Hepatocyte (in vitro differentiated cells): ENCODE measurements at regions not wholly inside any gene's neighbourhood (a gene's known extent, or its start where the extent isn't known, plus 50 kb on each side); places are given as distances from the start of the nearest gene placed in this dataset.

Experiments
- DNase-seq: peaks from one replicate; pipeline ENCODE4 v3.0.0-alpha.2; 2016; ENCODE audit warnings: low spot score
- H2AFZ ChIP-seq: fragments of 200-600 bp; sonication (generic); 2 replicates; pipeline ENCODE4 v1.6.0; 2016; ENCODE audit warnings: antibody characterized with exemption, mild to moderate bottlenecking
- H3K27ac ChIP-seq: fragments of 200-600 bp; sonication (generic); 2 replicates; pipeline ENCODE4 v1.5.1; 2016; ENCODE audit warnings: mild to moderate bottlenecking
- H3K27me3 ChIP-seq: fragments of 200-600 bp; sonication (generic); 2 replicates; pipeline ENCODE4 v1.6.1; 2016
- H3K36me3 ChIP-seq: fragments of 200-600 bp; sonication (generic); replicated peaks from 2 replicates; pipeline ENCODE4 v1.5.1; 2016; ENCODE audit warnings: low read depth; ENCODE audit not compliant: insufficient read depth
- H3K4me1 ChIP-seq: fragments of 200-600 bp; sonication (generic); 2 replicates; pipeline ENCODE4 v1.5.1; 2016; ENCODE audit warnings: mild to moderate bottlenecking, moderate library complexity; ENCODE audit not compliant: insufficient read depth
- H3K4me2 ChIP-seq: fragments of 200-600 bp; sonication (generic); 2 replicates; pipeline ENCODE4 v1.6.0; 2016
- H3K4me3 ChIP-seq: fragments of 200-600 bp; sonication (generic); 2 replicates; pipeline ENCODE4 v1.5.1; 2016; ENCODE audit warnings: mild to moderate bottlenecking
- H3K79me2 ChIP-seq: fragments of 200-600 bp; sonication (generic); 2 replicates; pipeline ENCODE4 v1.6.0; 2017; ENCODE audit warnings: mild to moderate bottlenecking
- H3K9me2 ChIP-seq: fragments of 200-600 bp; sonication (generic); replicated peaks from 2 replicates; pipeline ENCODE4 v1.6.0; 2017; ENCODE audit warnings: mild to moderate bottlenecking; ENCODE audit not compliant: insufficient read depth
- H3K9me3 ChIP-seq: fragments of 200-600 bp; sonication (generic); 2 replicates; pipeline ENCODE4 v1.5.1; 2016; ENCODE audit warnings: low read depth, mild to moderate bottlenecking
- H4K20me1 ChIP-seq: fragments of 200-600 bp; sonication (generic); 2 replicates; pipeline ENCODE4 v1.6.0; 2016; ENCODE audit warnings: mild to moderate bottlenecking; ENCODE audit not compliant: insufficient read depth, poor library complexity, severe bottlenecking
- EZH2 ChIP-seq: fragments of 200-600 bp; sonication (generic); IDR thresholded peaks from 2 replicates; pipeline ENCODE4 v1.6.1; 2016; ENCODE audit warnings: antibody characterized with exemption, mild to moderate bottlenecking, borderline replicate concordance
- EZH2phosphoT487 ChIP-seq: fragments of 200-600 bp; sonication (generic); IDR thresholded peaks from one replicate; pipeline ENCODE4 v1.6.1; 2018; ENCODE audit warnings: antibody characterized with exemption, mild to moderate bottlenecking, low read depth, moderate library complexity; ENCODE audit not compliant: unreplicated experiment, severe bottlenecking
- WGBS: methylation state at CpG from one replicate; pipeline ENCODE4 v1.1.6; 2016; ENCODE audit warnings: low lambda C conversion rate; ENCODE audit errors: missing lambda C conversion rate; 5-methylcytosine and 5-hydroxymethylcytosine counted together
- TF ChIP-seq, protein P1 (sequence below): fragments of 200-600 bp; sonication (generic); IDR thresholded peaks from 2 replicates; pipeline ENCODE4 v1.5.1; 2016; ENCODE audit warnings: antibody characterized with exemption, mild to moderate bottlenecking; ENCODE audit not compliant: poor library complexity

DNA sequence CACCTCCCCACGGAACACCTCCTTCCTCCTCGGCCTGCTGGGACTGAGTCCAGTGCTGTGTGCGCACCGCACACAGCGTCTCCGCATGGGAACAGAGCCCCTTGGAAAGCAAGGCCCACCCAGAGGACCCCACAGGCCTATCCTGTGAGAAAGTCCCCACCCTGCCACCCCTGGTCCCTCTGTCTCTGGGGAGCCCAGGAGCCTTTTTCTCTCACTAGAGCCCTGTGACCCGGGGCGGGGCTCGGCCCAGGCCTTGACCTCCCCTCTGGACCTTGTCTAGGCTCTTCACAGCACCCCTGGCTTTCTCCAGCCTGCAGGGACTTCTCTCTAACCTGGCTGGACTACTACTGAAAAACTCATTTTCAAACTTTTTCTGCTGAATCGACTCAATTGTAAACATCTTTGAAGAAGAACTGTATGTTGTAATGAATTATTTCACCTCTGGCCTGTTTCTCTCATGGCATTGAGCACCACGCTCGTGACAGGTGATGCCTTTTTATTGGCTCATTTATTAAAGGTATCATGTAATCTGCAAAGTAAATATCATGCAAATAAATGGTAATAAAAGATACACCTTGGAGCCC lies 89.2 kb downstream of the IRX1 start:
- H3K9me2 ChIP-seq = no peaks in the 10 kb centered on the region
- H3K27me3 ChIP-seq = no peaks in the 10 kb centered on the region
- H3K4me3 ChIP-seq = no peak overlapping the region
- no peak overlapping the region for H2AFZ ChIP-seq
- no peak overlapping the region for H3K27ac ChIP-seq
- H3K9me3 ChIP-seq = no peaks in the 10 kb centered on the region
- WGBS = 95% methylated on average over 12 of the region's 12 CpGs
- no peaks in the 10 kb centered on the region for H3K4me1 ChIP-seq
- TF ChIP-seq, protein P1, sequence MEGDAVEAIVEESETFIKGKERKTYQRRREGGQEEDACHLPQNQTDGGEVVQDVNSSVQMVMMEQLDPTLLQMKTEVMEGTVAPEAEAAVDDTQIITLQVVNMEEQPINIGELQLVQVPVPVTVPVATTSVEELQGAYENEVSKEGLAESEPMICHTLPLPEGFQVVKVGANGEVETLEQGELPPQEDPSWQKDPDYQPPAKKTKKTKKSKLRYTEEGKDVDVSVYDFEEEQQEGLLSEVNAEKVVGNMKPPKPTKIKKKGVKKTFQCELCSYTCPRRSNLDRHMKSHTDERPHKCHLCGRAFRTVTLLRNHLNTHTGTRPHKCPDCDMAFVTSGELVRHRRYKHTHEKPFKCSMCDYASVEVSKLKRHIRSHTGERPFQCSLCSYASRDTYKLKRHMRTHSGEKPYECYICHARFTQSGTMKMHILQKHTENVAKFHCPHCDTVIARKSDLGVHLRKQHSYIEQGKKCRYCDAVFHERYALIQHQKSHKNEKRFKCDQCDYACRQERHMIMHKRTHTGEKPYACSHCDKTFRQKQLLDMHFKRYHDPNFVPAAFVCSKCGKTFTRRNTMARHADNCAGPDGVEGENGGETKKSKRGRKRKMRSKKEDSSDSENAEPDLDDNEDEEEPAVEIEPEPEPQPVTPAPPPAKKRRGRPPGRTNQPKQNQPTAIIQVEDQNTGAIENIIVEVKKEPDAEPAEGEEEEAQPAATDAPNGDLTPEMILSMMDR = no peak
- H3K79me2 ChIP-seq = no peaks in the 10 kb centered on the region
- H3K4me2 ChIP-seq = no peak overlapping the region
- DNase-seq = no peak
- H4K20me1 ChIP-seq = no peaks in the 10 kb centered on the region
- H3K36me3 ChIP-seq = no peaks in the 10 kb centered on the region

DNA sequence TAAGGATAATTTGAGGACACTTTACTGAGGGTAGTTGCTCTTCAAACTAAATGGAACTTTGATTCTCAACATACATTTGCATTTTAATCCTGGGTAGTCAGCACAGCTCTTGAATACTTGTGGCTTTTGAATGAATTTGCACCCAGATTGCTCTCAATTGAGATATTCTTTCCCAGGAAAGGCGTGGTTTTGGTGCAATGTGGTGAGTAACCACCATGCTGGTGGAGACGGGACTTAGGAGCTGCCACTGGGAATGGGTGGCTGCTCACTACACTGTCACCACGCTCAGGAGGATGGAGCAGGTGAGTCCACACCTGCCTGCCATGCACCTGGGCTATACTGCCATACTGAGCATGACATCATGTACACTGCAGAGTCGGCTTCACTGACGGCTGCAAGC lies 99.2 kb downstream of the IRX1 start:
- Histone ChIP-seq H3K9me2 (no peaks in the 10 kb centered on the region), H3K36me3 (no peaks in the 10 kb centered on the region), H3K9me3 (no peaks in the 10 kb centered on the region), H3K27ac (no peak overlapping the region), H3K27me3 (no peaks in the 10 kb centered on the region), H4K20me1 (no peaks in the 10 kb centered on the region), H3K4me2 (no peak overlapping the region), H3K79me2 (no peaks in the 10 kb centered on the region), H3K4me3 (no peak overlapping the region), H3K4me1 (no peaks in the 10 kb centered on the region), H2AFZ (no peak overlapping the region)
- DNase-seq = no peak
- WGBS = 83% methylated on average over 5 of the region's 5 CpGs
- TF ChIP-seq, protein P1 = no peak
- TF ChIP-seq EZH2 (no peak), EZH2phosphoT487 (no peak)

DNA sequence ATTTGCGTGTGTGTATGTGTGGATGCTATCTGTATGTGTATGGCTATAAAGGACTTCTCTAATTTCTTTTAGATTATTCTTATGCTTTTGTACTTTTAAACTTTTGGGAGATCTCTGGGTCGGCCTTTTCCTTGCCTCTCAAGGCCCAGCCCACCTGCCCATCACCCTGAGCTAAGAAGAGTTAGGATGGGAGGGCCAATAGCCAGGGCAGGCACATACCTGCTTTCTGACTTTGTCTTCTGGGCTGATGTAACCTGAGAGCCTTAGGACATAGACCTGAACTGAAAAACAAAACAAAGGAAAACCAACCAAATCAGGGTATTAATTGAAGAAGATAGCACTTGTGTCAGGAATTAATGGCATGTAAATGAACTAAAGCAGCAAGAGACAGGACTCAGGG lies 100.2 kb downstream of the IRX1 start:
- 90% methylated on average over 2 of the region's 2 CpGs for WGBS
- Histone ChIP-seq H3K27ac (no peak overlapping the region), H3K79me2 (no peaks in the 10 kb centered on the region), H3K4me1 (no peaks in the 10 kb centered on the region), H3K27me3 (no peaks in the 10 kb centered on the region), H4K20me1 (no peaks in the 10 kb centered on the region), H3K4me2 (no peak overlapping the region), H3K9me2 (no peaks in the 10 kb centered on the region), H3K9me3 (no peaks in the 10 kb centered on the region), H3K4me3 (no peak overlapping the region), H2AFZ (no peak overlapping the region), H3K36me3 (no peaks in the 10 kb centered on the region)
- TF ChIP-seq EZH2 (no peak), EZH2phosphoT487 (no peak)
- TF ChIP-seq, protein P1 = no peak
- no peak for DNase-seq

DNA sequence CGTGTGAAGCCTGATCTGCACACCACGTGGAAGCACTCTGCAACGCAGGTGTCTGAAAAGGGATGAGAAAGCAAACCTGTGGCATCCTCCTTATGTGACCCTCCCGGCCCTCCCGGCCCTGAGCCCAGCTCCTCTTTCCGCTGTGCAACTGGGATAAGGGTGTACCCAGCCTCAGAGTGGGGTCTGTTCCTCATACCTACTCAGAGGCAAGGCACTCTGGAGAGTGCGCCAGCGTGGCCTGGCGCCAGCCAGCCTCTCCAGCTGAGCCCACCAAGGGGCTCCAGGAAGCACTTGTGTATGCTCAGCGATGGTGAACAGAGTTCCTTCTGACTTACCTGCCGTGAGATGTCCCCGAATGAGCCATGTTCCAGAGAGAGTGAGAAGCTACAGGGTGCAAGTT lies 102.8 kb downstream of the IRX1 start:
- no peaks in the 10 kb centered on the region for H3K27me3 ChIP-seq
- H3K4me2 ChIP-seq = no peak overlapping the region
- no peaks in the 10 kb centered on the region for H4K20me1 ChIP-seq
- no peaks in the 10 kb centered on the region for H3K79me2 ChIP-seq
- no peaks in the 10 kb centered on the region for H3K9me3 ChIP-seq
- no peak for TF ChIP-seq EZH2phosphoT487
- TF ChIP-seq, protein P1 = no peak
- no peak for TF ChIP-seq EZH2
- no peaks in the 10 kb centered on the region for H3K4me1 ChIP-seq
- no peaks in the 10 kb centered on the region for H3K36me3 ChIP-seq
- no peak overlapping the region for H3K27ac ChIP-seq
- DNase-seq = no peak
- 85% methylated on average over 12 of the region's 12 CpGs for WGBS
- no peaks in the 10 kb centered on the region for H3K9me2 ChIP-seq
- no peak overlapping the region for H3K4me3 ChIP-seq
- no peak overlapping the region for H2AFZ ChIP-seq
